OCI-LY1 (cell line): ENCODE measurements at regions not wholly inside any gene's neighbourhood (a gene's known extent, or its start where the extent isn't known, plus 50 kb on each side); places are given as distances from the start of the nearest gene placed in this dataset.
"Not testable (repeated sequence)": the region's sequence is repeated elsewhere in the genome, so short reads cannot be mapped to it uniquely, and the experiment has no call there.

Experiments used
- H2AFZ ChIP-seq: fragments of 200-600 bp; sonication (generic), shearing (Covaris generic); 2 replicates; pipeline ENCODE4 v1.6.0; 2014; ENCODE audit warnings: antibody characterized with exemption, mild to moderate bottlenecking, low read length
- H3F3A ChIP-seq: fragments of 200-600 bp; sonication (generic), shearing (Covaris generic); 2 replicates; pipeline ENCODE4 v1.6.0; 2014; ENCODE audit warnings: mild to moderate bottlenecking, antibody characterized with exemption, low read length, moderate library complexity; ENCODE audit not compliant: insufficient read depth
- H3K27ac ChIP-seq: fragments of 200-600 bp; sonication (generic); 2 replicates; pipeline ENCODE4 v1.5.1; 2014; ENCODE audit warnings: low read length, mixed run types, mild to moderate bottlenecking, low read depth; ENCODE audit not compliant: poor library complexity, severe bottlenecking
- H3K27me3 ChIP-seq: fragments of 200-600 bp; sonication (generic); 2 replicates; pipeline ENCODE4 v1.6.0; 2014; ENCODE audit warnings: antibody characterized with exemption, mild to moderate bottlenecking, low read length, moderate library complexity; ENCODE audit not compliant: insufficient read depth
- H3K36me3 ChIP-seq: fragments of 200-600 bp; sonication (generic); 2 replicates; pipeline ENCODE4 v1.6.1; 2014; ENCODE audit warnings: mild to moderate bottlenecking, antibody characterized with exemption, low read length, moderate library complexity, mixed read lengths; ENCODE audit not compliant: insufficient read depth
- H3K4me1 ChIP-seq: fragments of 200-600 bp; sonication (generic); 2 replicates; pipeline ENCODE4 v1.5.1; 2014; ENCODE audit warnings: mild to moderate bottlenecking, low read length, moderate library complexity; ENCODE audit not compliant: insufficient read depth, severe bottlenecking
- H3K4me2 ChIP-seq: fragments of 200-600 bp; sonication (generic), shearing (Covaris generic); 2 replicates; pipeline ENCODE4 v1.6.1; 2014; ENCODE audit warnings: low read length
- H3K4me3 ChIP-seq: fragments of 200-600 bp; sonication (generic); 2 replicates; pipeline ENCODE4 v1.5.1; 2014; ENCODE audit warnings: low read length, low read depth, mild to moderate bottlenecking, mixed read lengths; ENCODE audit not compliant: poor library complexity, severe bottlenecking
- H3K79me2 ChIP-seq: fragments of 200-600 bp; shearing (Covaris generic); 2 replicates; pipeline ENCODE4 v1.6.1; 2016; ENCODE audit warnings: mixed run types, low read length, mixed read lengths; ENCODE audit not compliant: insufficient read depth
- H3K9ac ChIP-seq: fragments of 200-600 bp; sonication (generic), shearing (Covaris generic); 2 replicates; pipeline ENCODE4 v1.6.1; 2014; ENCODE audit warnings: mild to moderate bottlenecking, low read length, mixed read lengths
- H3K9me2 ChIP-seq: fragments of 200-600 bp; sonication (generic), shearing (Covaris generic); 2 replicates; pipeline ENCODE4 v1.6.1; 2014; ENCODE audit warnings: low read depth, mild to moderate bottlenecking, low read length, mixed read lengths
- H3K9me3 ChIP-seq: fragments of 200-600 bp; shearing (Covaris generic); 2 replicates; pipeline ENCODE4 v1.6.1; 2014; ENCODE audit warnings: low read length, mixed read lengths
- H4K20me1 ChIP-seq: fragments of 200-600 bp; sonication (generic), shearing (Covaris generic); 2 replicates; pipeline ENCODE4 v1.6.0; 2016; ENCODE audit warnings: mild to moderate bottlenecking, low read length; ENCODE audit not compliant: insufficient read depth
- CTCF ChIP-seq: fragments of 200-600 bp; sonication (generic), shearing (Covaris generic); IDR thresholded peaks from 2 replicates; pipeline ENCODE4 v1.5.1; 2017; ENCODE audit warnings: mild to moderate bottlenecking, antibody characterized with exemption, low read length, moderate library complexity, mixed read lengths
- EZH2 ChIP-seq: fragments of 200-600 bp; sonication (generic), shearing (Covaris generic); IDR thresholded peaks from 2 replicates; pipeline ENCODE4 v1.8.0; 2017; ENCODE audit warnings: borderline replicate concordance, mixed run types, mild to moderate bottlenecking, antibody characterized with exemption, low read length, moderate library complexity, mixed read lengths

- peak overlapping the region; percentile 87 for H3K4me2 ChIP-seq
- peaks cover 14% of the 10 kb centered on the region for H3K4me1 ChIP-seq
- TF ChIP-seq CTCF: no peak
- no peak for TF ChIP-seq EZH2
- H3K36me3 ChIP-seq: no peaks in the 10 kb centered on the region
- H3F3A ChIP-seq: no peaks in the 10 kb centered on the region
- no peaks in the 10 kb centered on the region for H3K9me2 ChIP-seq
- H3K9ac ChIP-seq: peak overlapping the region; percentile 63
- H2AFZ ChIP-seq: peak overlapping the region; percentile 76
- no peak overlapping the region for H3K27ac ChIP-seq
- no peaks in the 10 kb centered on the region for H3K9me3 ChIP-seq
- H3K4me3 ChIP-seq: peak overlapping the region; percentile 74
- H4K20me1 ChIP-seq: no peaks in the 10 kb centered on the region
- H3K79me2 ChIP-seq: no peaks in the 10 kb centered on the region
- 0 out of 2 replicates have a peak, but pooled peaks cover 3% of the 10 kb centered on the region for H3K27me3 ChIP-seq
These were observed 53.7 kb upstream of the PTPDC1 start for GRCh38 chr9:94030318-94031179.

GRCh38 chr9:94029932-94030317, 54.3 kb upstream of the PTPDC1 start:
- Histone ChIP-seq H3K9me3 (no peaks in the 10 kb centered on the region), H3K36me3 (no peaks in the 10 kb centered on the region), H3K79me2 (no peaks in the 10 kb centered on the region), H3K4me2 (peak overlapping the region; percentile 87), H3K4me1 (peaks cover 14% of the 10 kb centered on the region), H2AFZ (0 out of 2 replicates have a peak overlapping the region, but pooled peaks have one; percentile 25), H3F3A (no peaks in the 10 kb centered on the region), H3K9me2 (no peaks in the 10 kb centered on the region), H3K9ac (peak overlapping the region; percentile 63), H3K27me3 (0 out of 2 replicates have a peak, but pooled peaks cover 3% of the 10 kb centered on the region), H3K27ac (no peak overlapping the region), H4K20me1 (no peaks in the 10 kb centered on the region), H3K4me3 (peak overlapping the region; percentile 74)
- TF ChIP-seq EZH2: no peak
- TF ChIP-seq CTCF: no peak

- no peaks in the 10 kb centered on the region for H4K20me1 ChIP-seq
- no peak overlapping the region for H3K4me2 ChIP-seq
- H3K27ac ChIP-seq: no peak overlapping the region
- H3K4me1 ChIP-seq: peaks cover 14% of the 10 kb centered on the region
- no peaks in the 10 kb centered on the region for H3K79me2 ChIP-seq
- H3K9me3 ChIP-seq: no peaks in the 10 kb centered on the region
- no peak overlapping the region for H2AFZ ChIP-seq
- H3K4me3 ChIP-seq: no peak overlapping the region
- H3K27me3 ChIP-seq: 0 out of 2 replicates have a peak, but pooled peaks cover 3% of the 10 kb centered on the region
- no peak for TF ChIP-seq EZH2
- TF ChIP-seq CTCF: no peak
- no peaks in the 10 kb centered on the region for H3K36me3 ChIP-seq
- H3F3A ChIP-seq: no peaks in the 10 kb centered on the region
- H3K9me2 ChIP-seq: no peaks in the 10 kb centered on the region
- no peak overlapping the region for H3K9ac ChIP-seq
These were observed 57.4 kb upstream of the PTPDC1 start for GRCh38 chr9:94026816-94027215.

- not testable (repeated sequence) for H3K4me3 ChIP-seq, H3K4me1 ChIP-seq, H3K9ac ChIP-seq, H3K9me3 ChIP-seq, H3K27me3 ChIP-seq, H4K20me1 ChIP-seq, H3K27ac ChIP-seq, H3K79me2 ChIP-seq, H3K36me3 ChIP-seq, H3K4me2 ChIP-seq, H3K9me2 ChIP-seq, H2AFZ ChIP-seq, H3F3A ChIP-seq
These were observed 61.8 kb upstream of the PTPDC1 start for GRCh38 chr9:94022476-94022875.

GRCh38 chr9:94020836-94021235, 63.4 kb upstream of the PTPDC1 start:
- not testable (repeated sequence) for H3K4me2 ChIP-seq, H3K4me3 ChIP-seq, H3K27ac ChIP-seq, H4K20me1 ChIP-seq, H3K9me3 ChIP-seq, H3K27me3 ChIP-seq, H3K4me1 ChIP-seq, H2AFZ ChIP-seq, H3K9me2 ChIP-seq, H3K79me2 ChIP-seq, H3K9ac ChIP-seq, H3F3A ChIP-seq, H3K36me3 ChIP-seq
